ENCODE measurements at regions not wholly inside any gene's neighbourhood (a gene's known extent, or its start where the extent isn't known, plus 50 kb on each side); places are given as distances from the start of the nearest gene placed in this dataset.

DNA sequence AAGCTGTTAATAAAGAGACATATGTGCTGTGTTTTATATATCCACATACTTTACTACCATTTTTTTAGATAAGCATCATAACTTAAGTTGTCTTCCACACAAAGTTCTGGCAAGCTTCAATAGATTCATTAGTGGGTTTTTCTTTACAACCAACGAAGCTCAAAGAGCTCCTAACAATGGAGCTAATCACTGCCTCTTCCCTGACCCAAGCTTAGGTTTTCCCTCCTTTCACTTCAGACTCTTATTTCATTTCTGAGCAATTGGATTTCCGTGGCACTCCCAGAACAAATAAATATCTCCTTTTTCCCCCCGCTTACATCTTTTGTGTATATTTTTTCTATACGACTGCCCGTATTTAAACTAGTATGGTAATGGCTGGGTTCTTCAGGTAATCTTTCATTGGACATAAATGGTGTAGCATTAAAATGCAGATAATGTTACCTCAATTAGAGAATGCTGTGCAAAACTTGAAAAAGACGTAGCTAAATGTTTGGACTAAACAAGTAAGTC lies 275.5 kb upstream of the TMEM161B start:
- DNase-seq (ENCODE audit: low read depth) = no peak

DNA sequence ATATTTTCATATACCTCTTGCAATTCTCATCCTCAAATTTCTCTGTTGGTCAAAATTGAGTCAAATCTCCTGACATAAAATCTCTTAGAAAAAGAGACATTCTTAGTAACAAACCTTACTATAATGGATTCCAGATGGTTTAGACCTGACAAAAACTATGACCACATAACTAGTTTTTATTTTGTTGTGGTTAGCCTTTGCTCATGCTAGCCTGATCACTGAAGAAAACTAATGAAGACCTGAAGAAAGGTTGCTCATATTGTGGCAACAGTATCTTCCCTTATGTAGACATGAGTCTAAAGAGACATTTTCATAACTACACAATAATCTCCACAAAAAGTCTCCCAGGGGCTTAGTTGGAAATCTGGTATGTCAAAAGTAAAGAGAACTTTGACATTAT lies 274.1 kb upstream of the TMEM161B start:
- no peak for DNase-seq (ENCODE audit: low read depth)

DNA sequence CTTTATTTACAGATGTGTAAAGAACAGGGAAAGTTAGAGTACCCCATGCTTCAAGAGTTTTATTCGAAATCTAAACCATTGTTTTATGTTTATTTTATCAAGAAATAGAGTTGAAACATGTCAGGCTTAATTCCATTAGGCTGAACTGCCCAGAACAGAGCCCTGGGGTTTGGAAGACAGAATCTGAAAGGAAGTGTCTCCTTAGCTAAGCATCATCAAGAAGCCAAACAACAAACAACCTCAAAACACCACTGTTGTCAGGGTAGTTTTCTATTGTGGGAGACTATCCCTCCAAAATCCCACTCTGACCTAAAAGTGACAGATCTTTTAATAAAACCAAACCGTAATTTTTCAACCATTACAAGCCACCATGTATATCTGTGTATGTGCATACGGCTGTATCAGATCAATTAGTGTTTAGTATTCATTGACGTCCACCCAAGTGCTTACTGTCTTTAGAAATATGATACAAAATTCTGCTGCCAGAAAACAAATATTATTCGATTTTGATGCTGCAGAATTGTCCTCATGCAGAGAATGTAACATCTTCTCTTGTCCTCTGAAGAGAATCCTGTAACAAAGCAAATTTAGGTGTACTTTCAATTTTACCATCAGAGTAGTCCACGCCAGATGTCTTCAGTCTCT lies 271.9 kb upstream of the TMEM161B start:
- no peak for DNase-seq (ENCODE audit: low read depth)

DNA sequence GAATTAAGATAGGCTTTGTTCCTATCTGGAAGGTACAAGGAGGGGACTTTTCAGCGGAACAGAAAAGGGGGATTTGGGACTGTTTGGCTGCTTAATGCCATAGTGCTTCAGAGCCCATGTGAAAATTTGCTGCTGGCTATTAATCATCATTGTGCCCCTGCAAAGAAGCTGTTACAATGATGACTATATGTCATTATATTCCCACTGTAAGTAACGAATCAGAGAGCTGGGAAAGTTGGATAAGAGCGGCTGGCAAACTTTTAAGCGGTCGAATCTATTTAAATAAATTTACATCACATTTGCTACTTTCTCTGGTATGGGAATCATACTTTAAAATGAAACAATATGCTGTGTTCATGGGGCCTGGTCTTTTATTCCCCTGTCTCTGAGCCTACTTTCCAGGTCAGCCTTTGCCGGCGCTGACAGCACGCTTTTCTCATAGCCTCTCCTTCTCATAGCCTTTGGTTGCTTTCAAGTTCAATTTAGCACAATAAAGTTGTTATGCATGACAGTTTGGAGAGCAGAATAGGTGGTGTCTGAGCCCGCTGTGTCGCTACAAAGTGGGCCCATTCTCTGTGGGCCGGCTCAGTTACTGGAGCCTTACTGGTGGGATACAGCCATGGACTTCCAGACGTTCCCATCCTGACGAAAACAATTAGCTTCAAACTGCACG lies 271.2 kb upstream of the TMEM161B start:
- no peak for DNase-seq (ENCODE audit: low read depth)

DNA sequence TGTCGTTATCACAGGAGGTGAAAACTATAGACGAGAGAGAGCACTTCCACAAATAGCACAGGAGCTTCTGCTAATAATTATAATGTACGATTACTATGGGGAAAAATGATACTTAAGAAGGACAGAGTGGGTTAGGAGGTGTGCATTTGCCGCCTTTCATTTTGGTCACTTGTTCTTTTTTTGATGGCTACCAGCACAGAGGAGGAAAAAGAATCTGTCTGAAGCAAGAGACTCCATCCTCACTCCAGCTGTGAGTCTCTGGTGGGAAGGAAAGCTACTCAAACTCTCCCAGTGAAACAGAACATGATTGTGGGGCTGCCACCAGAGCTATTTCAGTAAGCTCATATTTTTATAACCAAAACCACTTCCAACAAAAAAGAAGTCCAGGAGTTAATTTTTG lies 270.4 kb upstream of the TMEM161B start:
- DNase-seq (ENCODE audit: low read depth) = no peak

DNA sequence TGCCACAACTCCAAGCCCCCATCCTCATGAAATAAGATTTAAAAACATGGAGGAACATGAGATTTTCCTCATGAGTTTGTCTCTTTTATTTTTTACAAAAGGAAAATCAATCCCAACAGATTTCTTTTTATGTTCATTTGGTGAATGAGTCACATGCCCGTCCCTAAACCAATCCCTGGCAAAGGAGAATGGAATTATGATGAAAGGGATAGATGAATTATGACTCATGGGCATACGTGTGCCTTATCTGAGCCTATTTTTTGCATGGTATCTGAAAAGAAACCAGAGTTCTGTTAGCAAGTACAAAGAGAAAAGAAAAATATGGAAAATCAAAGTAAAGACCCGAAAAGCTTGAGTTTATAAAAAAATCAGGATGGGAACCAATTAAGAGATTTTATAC lies 267.5 kb upstream of the TMEM161B start:
- no peak for DNase-seq (ENCODE audit: low read depth)

DNA sequence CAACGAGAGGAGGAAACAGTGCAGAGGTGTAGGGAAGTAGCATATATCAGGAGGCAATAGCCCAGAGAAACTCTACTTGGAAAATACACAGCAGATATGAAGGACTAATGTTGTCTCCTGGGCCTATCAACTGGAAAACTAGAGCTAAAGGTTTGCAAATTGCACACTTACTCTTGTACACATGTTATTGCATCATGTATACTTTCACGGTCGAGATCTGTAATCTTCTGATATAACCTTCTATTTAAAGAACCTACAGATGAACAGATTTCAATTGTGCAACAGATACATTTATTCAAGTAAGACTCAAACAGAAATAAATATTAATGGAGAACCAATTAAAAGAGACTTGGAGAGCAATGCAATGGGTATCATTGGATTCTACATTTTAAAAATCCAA lies 256.3 kb upstream of the TMEM161B start:
- no peak for DNase-seq (ENCODE audit: low read depth)

DNA sequence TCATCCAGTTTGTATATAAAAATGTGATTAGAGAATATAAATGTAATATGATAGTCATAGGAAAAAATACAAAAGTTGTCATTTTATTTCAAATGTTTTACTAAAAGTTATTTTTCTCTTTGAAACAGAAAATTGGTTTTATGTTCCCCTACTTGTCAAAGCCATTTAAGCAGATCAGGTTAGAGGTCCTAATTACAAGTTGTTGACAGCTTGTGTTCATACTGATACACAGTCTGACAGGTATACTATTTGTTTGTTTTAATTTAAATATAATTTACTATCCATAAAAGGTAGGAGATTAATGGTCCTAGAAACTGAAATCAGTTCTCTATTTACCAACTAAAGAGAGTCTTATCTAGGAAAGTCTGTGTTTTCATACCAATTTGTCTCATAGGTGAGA lies 250.4 kb upstream of the TMEM161B start:
- DNase-seq (ENCODE audit: low read depth) = no peak

DNA sequence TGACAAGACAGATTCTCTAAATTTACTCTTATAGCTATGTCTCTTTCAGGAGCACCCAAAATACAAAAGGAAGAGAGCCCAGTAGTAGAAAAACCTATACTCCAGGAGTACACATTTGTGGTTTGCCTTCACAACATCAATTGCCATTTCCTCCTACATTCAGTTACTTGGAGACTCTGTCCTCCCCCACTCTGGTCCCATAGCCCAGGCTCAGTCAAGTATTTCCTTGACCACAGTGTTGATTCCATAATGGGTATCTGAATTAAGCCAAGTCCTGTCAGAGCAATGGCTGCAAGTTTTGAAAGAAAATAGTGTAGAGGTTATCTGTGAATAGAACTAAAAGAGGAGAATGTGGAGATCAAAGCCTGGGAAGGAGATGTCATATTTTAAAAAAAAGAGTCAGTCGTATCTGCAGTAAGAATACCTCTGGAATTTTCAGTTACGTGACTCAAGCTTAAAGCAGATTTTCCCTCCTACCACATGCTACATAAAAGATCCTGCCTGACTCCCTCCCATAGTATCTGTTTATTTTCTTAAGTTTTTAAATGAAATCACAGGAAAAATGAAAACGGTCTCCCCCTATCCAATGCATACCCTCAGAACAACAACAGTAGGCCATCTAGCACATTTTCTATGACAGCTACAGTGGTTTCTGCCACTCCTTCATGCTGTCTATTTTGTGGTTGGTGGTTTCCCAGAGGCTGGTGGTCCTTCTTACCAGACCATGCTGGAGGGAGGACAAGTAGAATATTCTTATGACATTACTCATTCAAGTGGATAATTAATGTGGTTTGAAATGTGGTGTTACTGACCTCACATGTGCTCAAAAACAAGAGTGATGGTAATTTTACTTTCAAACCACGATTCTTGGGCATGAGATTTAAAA lies 249.7 kb upstream of the TMEM161B start:
- DNase-seq (ENCODE audit: low read depth) = no peak

DNA sequence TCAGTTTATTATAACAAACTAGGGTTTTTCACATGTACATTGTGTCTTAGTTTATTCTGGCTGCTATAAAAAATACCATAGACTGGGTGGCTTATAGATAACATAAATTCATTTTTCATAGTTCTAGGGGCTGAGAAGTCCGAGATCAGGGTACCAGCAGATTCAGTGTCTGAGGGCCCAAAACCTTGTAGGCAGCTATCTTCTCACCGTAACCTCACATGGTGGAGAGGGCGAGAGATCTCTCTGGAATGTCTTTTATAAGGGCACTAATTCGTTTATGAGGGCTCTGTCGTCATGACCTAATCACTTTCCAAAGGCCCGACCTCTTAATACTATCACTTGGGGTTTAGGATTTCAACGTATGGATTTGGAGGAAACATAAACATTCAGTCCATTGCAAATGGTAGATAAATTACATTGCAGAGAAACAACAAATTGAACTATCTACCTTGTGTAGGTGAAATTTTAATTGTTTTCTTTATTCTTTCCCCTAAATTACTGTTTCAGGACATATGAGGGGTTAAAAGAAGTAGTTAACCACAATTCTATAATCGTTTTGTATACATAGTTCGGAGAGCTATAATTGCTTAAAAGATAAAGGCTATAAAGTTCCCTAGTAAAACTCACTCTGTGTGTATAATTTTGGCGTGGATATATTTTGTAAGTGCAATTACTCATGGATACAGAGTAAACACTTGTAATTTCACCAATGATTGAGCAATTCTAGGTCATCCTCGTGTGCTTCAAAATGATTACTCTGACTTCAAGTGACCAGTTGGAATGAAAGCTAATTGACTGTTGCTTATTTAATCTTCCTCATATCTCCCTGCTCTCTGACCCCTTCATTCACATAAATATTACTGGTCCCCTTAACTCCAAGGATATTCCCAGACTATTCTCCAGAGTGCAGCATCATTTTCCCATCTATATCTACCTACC lies 247.5 kb upstream of the TMEM161B start:
- no peak for DNase-seq (ENCODE audit: low read depth)

DNA sequence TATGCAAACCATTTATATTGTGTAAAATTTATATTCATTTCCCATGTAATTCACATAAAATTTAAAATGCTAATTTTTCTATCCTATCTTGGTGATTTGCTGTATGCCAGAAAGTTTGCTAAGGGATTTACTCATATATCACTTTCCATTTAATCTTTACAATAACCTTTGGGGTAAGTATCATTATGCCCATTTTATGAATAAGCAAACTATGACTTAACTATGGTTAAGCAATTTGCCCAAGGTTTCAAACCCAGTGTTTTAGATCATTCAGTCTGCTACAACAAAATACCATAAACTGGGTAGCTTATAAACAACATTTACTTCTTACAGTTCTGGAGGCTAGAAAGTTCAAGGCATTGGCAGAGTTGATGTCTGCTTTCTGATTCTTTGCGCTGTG lies 246.4 kb upstream of the TMEM161B start:
- no peak for DNase-seq (ENCODE audit: low read depth)

DNA sequence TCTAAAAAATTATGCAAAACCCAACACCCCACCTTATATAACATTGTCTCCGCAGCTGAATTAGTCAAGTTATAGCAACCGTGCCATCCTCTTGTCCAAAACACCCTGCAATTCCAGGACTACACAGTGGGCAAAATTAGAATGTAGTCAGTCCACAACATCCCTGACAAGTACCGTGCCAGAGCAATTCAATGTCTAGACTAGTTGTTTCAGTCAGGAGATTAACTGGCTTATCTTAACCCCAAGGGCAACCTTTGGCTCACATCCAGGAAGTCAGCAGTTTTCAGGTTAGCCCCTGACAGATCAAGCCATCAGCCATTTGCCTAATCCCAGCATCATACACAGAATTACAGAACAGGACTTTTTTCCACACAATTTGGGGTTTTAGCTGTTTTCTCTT lies 240.8 kb upstream of the TMEM161B start:
- DNase-seq (ENCODE audit: low read depth) = no peak

DNA sequence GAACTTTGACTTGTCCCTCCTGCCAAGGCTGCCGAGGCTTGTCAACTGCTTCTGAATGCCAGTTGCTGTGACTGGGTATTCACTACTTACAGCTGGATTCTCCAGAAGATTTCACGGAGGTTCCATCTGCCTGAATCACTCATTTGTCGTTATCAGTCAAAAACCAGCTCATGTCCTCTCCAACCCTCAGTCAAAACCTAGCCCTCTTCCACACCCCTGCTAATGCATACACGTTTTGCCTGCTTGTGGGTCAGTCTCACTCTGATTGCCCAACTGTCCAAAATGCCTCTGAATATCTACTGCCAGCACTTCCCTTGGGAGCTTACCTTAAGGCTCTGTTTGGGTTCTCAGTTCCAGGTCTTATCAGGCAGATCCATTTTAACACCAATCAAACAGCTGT lies 238.6 kb upstream of the TMEM161B start:
- no peak for DNase-seq (ENCODE audit: low read depth)

DNA sequence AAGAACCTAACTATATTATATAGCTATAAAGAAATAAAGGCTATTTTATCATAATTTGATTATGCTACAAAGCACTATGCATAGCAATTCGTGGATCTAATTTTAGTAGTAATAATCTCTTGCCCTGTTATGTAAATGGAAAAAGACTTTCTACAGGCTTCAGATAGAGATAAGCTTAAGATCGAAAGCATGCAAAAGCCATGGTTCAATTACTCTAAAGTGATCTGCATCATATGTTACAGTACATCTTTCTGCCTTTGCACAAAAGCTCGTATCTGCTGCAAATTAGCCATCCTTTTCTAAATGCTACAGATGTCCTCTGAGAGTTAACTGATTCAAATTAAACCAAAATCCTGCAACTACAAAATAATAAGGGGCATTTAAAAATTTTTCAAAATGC lies 234.8 kb upstream of the TMEM161B start:
- DNase-seq (ENCODE audit: low read depth) = no peak

DNA sequence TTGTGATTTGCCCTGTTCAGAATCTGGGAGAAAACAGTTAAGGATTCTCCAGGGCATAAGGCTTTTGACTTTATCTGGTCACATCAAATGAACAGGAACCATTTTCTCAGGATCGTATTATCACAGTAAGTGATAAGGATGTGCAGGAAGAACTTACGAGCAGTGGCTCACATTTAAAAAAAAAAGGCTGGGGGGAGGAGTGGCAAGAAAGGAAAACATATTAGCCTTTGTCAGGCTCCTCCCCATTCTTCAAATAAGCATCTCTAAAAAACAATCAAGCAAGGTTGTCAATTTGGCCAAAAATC lies 234.3 kb upstream of the TMEM161B start:
- DNase-seq (ENCODE audit: low read depth) = no peak

DNA sequence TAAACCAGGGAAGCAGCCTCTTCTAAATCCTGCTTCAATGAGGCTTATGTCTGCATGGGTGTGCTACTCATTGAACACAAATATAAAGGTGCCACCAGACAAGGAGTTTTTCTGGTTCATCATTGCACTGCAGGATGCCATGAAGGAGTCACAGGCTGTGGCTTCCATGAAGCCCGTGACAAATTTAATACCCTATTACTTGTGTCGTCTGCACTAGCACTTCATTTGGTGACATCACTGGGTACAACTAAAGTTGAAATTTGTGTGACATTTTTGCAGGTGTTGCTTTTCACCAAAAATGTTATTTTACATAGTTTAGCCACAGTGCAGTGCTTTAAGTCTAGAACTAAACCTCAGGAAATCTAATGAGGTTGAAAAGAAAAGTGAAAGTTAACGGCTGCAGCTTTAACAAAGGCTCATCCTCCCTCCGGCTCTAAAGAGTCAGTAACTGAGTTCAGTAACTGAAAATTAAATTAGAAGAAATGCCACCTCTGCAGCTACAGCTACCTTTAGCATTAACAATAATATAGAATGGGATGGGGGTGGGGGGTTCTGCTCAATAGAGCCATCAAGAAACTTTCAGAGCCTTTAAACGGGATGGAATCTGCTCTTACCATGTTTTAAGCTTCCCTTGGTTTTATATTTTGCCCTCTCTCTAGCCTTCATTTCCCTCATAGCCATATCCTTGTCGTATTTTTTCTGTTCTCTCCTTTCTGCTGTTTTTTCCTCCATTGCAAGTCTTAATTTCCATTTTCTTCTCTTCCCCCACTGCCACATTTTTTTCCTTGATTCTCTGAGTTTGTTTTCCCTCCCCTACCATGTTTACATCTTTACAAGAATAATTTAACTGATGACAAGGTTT lies 233.8 kb upstream of the TMEM161B start:
- DNase-seq (ENCODE audit: low read depth) = no peak

DNA sequence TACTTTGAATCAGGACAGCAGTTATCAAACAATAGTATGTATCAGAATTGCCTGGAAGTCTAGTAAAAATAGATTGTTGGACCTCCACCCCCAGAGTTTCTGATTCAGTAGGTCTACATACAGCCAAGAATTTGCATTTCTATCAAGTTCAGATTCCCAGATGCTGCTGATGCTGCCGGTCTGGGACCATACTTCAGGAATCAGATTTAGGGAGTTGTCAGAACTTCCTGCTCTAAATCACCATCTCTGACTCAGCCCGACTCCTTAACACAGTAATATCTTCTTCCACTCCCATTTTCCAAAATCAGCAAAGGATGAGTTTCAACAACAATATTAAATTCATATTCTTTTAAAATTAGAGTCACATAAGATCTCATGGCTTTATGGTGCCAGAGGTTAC lies 227.2 kb upstream of the TMEM161B start:
- no peak for DNase-seq (ENCODE audit: low read depth)

DNA sequence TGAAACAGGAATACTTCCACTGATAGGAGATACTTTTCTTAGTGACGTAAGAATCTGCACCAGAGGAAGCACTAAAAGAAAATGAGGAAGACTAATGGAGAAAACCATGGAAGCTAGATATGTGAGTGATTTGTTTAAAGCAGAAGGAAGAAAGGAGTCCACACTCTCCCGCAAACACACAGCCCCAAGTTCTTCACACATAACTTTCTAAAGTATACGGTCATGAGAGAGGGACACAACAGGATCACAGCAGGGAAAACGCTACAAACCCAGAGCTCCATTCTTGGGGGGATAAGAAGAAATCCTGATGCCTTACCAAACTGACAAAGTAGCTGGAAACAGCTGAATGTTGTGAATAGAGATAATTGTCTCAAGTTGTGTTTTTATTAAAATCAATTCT lies 222.2 kb upstream of the TMEM161B start:
- no peak for DNase-seq (ENCODE audit: low read depth)

DNA sequence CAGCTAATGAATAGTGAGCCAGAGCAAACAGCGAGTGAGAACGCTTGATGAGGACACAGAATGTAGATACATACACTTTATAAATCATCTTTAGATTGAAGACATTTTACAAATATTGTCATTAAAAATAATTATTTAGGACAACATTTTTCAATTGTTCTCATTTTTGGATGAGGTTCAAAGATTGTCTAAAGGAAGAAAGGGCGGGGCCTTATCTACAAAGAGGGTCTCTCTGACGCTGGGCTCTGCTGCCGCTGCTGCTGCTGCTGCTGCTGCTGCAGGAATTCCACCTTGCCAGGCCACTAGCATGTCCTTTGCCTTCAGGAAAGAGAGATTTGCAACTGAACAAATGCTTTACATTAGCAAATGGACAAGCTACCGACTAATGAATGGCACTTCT lies 220.7 kb upstream of the TMEM161B start:
- DNase-seq (ENCODE audit: low read depth) = no peak

DNA sequence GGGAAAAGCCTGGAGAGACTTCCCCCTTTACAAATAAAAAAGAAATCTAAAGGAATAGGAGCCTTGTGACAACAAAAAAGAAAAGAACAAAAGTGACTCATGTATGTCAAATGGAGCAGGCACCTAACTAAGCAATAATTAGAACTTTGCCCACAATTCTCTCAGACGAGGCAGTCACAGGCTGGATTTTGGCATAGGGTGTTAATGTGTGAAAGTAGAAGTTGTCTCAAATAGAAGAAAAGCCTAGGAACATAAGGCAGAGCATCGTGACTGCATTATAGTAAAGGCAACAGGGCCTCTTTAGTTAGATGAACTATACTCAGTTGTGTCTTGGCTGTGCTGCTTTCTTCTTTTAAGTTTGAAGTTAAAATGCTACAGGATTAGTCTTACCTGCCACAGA lies 219.9 kb upstream of the TMEM161B start:
- no peak for DNase-seq (ENCODE audit: low read depth)

DNA sequence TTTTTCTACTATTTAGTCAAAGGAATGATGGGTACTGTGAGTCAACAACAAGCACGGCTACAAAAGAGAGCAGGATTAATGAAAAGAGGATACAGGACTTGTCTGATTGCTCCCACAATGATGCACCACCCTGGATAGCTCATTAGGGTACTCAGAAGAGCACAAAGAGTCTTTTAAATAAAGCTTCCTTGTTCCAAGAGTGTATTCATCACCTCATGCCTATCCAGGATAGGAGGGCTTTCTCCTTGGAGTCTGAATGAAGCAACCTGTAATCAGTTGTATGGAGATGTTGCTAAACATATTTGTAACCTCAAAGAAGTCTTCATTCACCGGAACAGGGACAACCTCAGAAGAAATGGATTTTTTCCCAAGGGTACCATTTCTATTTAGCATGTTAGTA lies 219.5 kb upstream of the TMEM161B start:
- no peak for DNase-seq (ENCODE audit: low read depth)

Data from activated T-cell treated with anti-CD3 and anti-CD28 coated beads for 48 hours (primary cell).